ENCODE measurements at regions not wholly inside any gene's neighbourhood (a gene's known extent, or its start where the extent isn't known, plus 50 kb on each side); places are given as distances from the start of the nearest gene placed in this dataset.

- TF ChIP-seq CTCF (IDR thresholded peaks at IDR 0.05; ENCODE audit: low read depth, low read length) (no peak), EZH2phosphoT487 (IDR thresholded peaks at IDR 0.05; ENCODE audit: low read depth) (no peak)
Observed at GRCh38 chr1:191016765-191017164, 539.1 kb upstream of the BRINP3 start.
